Breast epithelium (tissue), 4 donors: ENCODE measurements at regions not wholly inside any gene's neighbourhood (a gene's known extent, or its start where the extent isn't known, plus 50 kb on each side); places are given as distances from the start of the nearest gene placed in this dataset.

Source experiments
- DNase-seq, 2 donors: peaks; one replicate each; pipeline ENCODE4 v3.0.0-alpha.2; 2019; ENCODE audit warnings: low spot score in 2 of 2
- H3K27ac ChIP-seq, 2 donors: fragments of 200-600 bp; sonication (generic) in 1 of 2; one replicate each; pipeline ENCODE4 v1.5.1; 2016 to 2019; ENCODE audit warnings: mild to moderate bottlenecking in 1 of 2
- H3K27me3 ChIP-seq, 2 donors: fragments of 200-600 bp; sonication (generic) in 1 of 2; one replicate each; pipeline versions ENCODE4 v1.5.1 to v1.6.0; 2017 to 2019; ENCODE audit warnings: control low read depth in 1 of 2, mild to moderate bottlenecking in 1 of 2
- H3K36me3 ChIP-seq: fragments of 200-600 bp; one replicate; pipeline ENCODE4 v1.5.1; 2019
- H3K4me1 ChIP-seq, 2 donors: fragments of 200-600 bp; sonication (generic); one replicate each; pipeline ENCODE4 v1.5.1; 2016 to 2019; ENCODE audit warnings: control low read depth in 1 of 2
- H3K4me3 ChIP-seq, 3 donors: fragments of 200-600 bp; sonication (generic); 1 replicate in 2 of 3; 2 replicates in 1 of 3; pipeline ENCODE4 v1.5.1; 2016 to 2019; ENCODE audit warnings: mild to moderate bottlenecking in 3 of 3, moderate library complexity in 2 of 3
- H3K9me3 ChIP-seq, 2 donors: fragments of 200-600 bp; sonication (generic) in 1 of 2; one replicate each; pipeline ENCODE4 v1.5.1; 2016 to 2019; ENCODE audit warnings: control low read depth in 1 of 2
- CTCF ChIP-seq, 3 donors: fragments of 450-650 bp; IDR thresholded peaks; one replicate each; pipeline ENCODE4 v1.5.1; 2016 to 2017; ENCODE audit warnings: antibody characterized with exemption in 3 of 3, mild to moderate bottlenecking in 3 of 3, moderate library complexity in 3 of 3
- POLR2A ChIP-seq: fragments of 450-650 bp; IDR thresholded peaks from one replicate; pipeline ENCODE4 v1.6.1; 2016; ENCODE audit warnings: antibody characterized with exemption, mild to moderate bottlenecking, moderate library complexity
- POLR2AphosphoS5 ChIP-seq, 3 donors: sonication (generic); formaldehyde crosslinking; IDR thresholded peaks; one replicate each; pipeline ENCODE4 v1.6.1; 2017; ENCODE audit warnings: antibody characterized with exemption in 3 of 3
- intact Hi-C: fragments of 100-400 bp; cut with DNase I; formaldehyde crosslinking; loops from one replicate; pipeline ENCODE4 v1.15.1; 2023; ENCODE audit warnings: low total_unique reads

- Histone ChIP-seq H3K9me3 (peaks cover 0 to 5% of the 10 kb centered on the region in 2 donors), H3K27me3 (no peaks in the 10 kb centered on the region), H3K27ac (no peak overlapping the region), H3K36me3 (no peaks in the 10 kb centered on the region), H3K4me3 (no peak overlapping the region), H3K4me1 (no peaks in the 10 kb centered on the region)
- DNase-seq = no peak
- TF ChIP-seq POLR2A (no peak), POLR2AphosphoS5 (IDR thresholded peaks at IDR 0.05) (no peak), CTCF (IDR thresholded peaks at IDR 0.05) (no peak)
- intact Hi-C loops = loop anchor here (10.0 kb wide), 1 partner anchor 1057 kb away; no protein-coding TSS in a partner anchor
Measured at GRCh38 chr5:67917561-67917960, 298.0 kb upstream of the PIK3R1 start.

DNA sequence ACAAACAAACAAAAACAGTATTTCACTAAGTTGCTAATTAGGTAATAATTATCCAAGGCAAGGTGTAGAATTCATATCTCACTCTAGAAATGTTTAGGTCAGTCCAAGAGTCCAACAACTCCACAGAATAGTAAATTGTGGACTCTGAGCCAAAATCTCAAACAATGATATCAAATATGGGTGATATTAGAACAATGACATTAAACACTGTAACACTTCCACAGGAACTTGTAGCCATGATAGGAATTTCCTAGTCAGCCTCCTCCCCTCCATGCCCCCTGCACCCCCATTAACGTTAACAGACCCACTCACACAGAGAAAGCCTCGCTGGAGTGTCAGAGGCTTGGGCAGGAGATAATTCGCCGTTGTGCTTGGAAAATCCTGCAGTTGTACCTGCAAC is 305.0 kb upstream of the PIK3R1 start:
- Histone ChIP-seq H3K4me1 (no peaks in the 10 kb centered on the region), H3K27me3 (no peaks in the 10 kb centered on the region), H3K4me3 (no peak overlapping the region), H3K9me3 (no peaks in the 10 kb centered on the region), H3K36me3 (no peaks in the 10 kb centered on the region), H3K27ac (no peak overlapping the region)
- intact Hi-C loops = loop anchor here (10.0 kb wide), 1 partner anchor 1064 kb away; no protein-coding TSS in a partner anchor
- TF ChIP-seq CTCF (IDR thresholded peaks at IDR 0.05) = no peak
- no peak for TF ChIP-seq POLR2AphosphoS5 (IDR thresholded peaks at IDR 0.05)
- no peak for TF ChIP-seq POLR2A
- DNase-seq = no peak

GRCh38 chr5:67908126-67908765 is 307.3 kb upstream of the PIK3R1 start:
- no peaks in the 10 kb centered on the region for H3K36me3 ChIP-seq
- intact Hi-C loops = no loop called here
- H3K9me3 ChIP-seq = no peaks in the 10 kb centered on the region
- TF ChIP-seq POLR2AphosphoS5 (IDR thresholded peaks at IDR 0.05) (no peak), POLR2A (no peak), CTCF (IDR thresholded peaks at IDR 0.05) (no peak)
- H3K27ac ChIP-seq = no peak overlapping the region
- H3K4me1 ChIP-seq = no peaks in the 10 kb centered on the region
- no peaks in the 10 kb centered on the region for H3K27me3 ChIP-seq
- no peak overlapping the region for H3K4me3 ChIP-seq
- DNase-seq = no peak

DNA sequence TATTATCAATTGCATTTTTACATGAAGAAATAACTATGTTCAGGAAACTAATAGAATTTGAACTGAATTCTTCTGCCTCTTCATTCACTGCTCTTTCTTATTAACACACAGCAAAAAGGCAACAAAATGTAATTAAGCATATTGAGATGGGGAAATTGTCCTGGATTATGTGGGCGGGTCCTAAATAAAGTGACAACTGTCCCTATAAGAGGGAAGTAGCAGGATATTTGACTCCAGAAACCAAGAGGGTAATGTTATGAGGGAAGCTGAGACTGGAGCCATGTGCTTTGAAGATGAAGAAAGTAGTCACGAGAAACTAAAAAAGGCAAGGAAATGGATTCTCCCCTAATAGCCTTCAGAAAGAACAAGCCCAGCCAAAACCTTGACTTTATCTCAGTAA is 311.2 kb upstream of the PIK3R1 start:
- Histone ChIP-seq H3K27ac (no peak overlapping the region), H3K4me1 (no peaks in the 10 kb centered on the region), H3K4me3 (no peak overlapping the region), H3K36me3 (no peaks in the 10 kb centered on the region), H3K9me3 (no peaks in the 10 kb centered on the region), H3K27me3 (no peaks in the 10 kb centered on the region)
- DNase-seq = no peak
- TF ChIP-seq POLR2AphosphoS5 (IDR thresholded peaks at IDR 0.05) = no peak
- no peak for TF ChIP-seq CTCF (IDR thresholded peaks at IDR 0.05)
- TF ChIP-seq POLR2A = no peak
- intact Hi-C loops = no loop called here

DNA sequence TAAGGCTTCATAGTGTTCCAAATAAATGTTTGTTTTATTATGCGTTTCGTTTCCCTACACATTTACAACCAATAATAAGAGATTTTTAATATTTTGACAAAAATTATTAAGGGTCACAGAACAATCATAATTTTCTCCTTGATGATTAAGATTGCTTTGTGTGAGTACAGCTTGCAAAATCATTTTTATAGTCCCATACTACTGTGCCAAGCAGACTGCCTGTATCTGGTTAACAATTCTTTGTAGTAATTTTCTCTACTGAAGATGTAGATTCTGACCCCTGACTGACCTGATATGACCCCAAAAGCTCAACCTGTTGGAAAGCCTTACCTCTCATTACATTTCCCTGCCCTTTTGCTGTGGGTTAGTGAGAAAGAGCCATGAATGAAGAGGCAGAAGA is 311.9 kb upstream of the PIK3R1 start:
- DNase-seq = no peak
- no peak for TF ChIP-seq POLR2A
- no peak for TF ChIP-seq CTCF (IDR thresholded peaks at IDR 0.05)
- TF ChIP-seq POLR2AphosphoS5 (IDR thresholded peaks at IDR 0.05) = no peak
- Histone ChIP-seq H3K36me3 (no peaks in the 10 kb centered on the region), H3K4me3 (no peak overlapping the region), H3K9me3 (no peaks in the 10 kb centered on the region), H3K4me1 (no peaks in the 10 kb centered on the region), H3K27me3 (no peaks in the 10 kb centered on the region), H3K27ac (no peak overlapping the region)
- intact Hi-C loops = no loop called here
